ENCODE measurements at regions not wholly inside any gene's neighbourhood (a gene's known extent, or its start where the extent isn't known, plus 50 kb on each side); places are given as distances from the start of the nearest gene placed in this dataset.
A peak's percentile ranks its signal among the peaks of the same experiment; 100 is the strongest.

DNA sequence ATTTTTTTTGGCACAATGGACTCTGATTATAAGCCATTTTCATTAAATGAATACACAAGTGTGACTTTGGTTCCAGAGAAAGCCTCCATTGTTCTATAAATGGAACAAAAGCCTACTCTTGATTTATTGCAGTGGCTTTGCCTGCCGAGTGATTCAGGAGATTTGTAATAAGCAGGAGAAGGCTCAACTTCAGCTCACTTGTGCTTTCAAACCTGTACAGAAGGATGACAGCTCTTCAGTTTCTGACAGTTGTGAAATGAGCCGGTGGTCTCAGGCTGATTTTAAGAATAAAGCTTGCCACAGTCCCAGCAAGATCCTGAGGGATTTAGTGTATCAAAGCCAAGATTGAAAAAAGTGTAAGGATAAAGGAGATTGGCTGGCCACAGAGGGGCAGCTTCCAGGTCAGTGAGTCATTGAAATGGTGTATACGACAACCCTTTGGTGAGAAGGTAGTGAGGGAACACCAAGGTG, 438.8 kb upstream of the TGFBR2 start:
- no peak for DNase-seq (ENCODE audit: low read depth in 2 of 2)

GRCh38 chr3:30169487-30169886, 436.9 kb upstream of the TGFBR2 start:
- no peak for DNase-seq (ENCODE audit: low read depth in 2 of 2)

DNA sequence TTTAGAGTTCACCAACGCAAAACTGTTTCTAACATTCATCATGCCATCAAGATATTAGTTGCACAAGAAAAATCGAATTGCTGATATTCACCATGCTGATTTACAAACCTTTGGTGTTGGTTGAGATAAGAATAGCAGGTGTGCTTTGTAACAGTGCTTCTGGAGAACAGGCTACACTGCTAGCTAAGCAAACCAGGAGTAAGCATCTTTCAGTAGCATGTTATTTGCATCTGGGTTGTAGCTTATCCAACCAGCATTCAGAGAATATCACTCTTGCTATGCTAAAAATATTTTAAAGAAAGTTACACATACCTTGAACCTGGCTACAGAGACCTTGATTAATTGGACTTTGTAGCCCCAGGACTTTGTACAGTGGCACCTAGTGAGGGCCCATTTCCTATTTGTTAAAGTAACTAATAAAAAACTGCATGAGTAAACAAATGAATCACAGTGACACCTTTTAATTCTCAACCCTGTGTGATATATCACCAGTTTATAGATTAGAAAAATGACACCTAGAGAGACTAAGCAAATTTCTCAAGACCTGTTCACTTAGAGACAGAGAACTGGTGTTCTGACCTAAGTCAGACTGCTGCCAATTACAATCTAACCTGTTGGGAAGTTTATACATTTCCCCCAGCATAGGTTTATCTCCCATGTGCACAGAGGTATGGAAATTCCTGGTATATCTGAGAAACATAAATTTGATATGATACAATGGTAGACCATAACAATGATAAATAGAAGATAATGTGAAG, 435.5 kb upstream of the TGFBR2 start:
- no peak for DNase-seq (ENCODE audit: low read depth in 2 of 2)

DNA sequence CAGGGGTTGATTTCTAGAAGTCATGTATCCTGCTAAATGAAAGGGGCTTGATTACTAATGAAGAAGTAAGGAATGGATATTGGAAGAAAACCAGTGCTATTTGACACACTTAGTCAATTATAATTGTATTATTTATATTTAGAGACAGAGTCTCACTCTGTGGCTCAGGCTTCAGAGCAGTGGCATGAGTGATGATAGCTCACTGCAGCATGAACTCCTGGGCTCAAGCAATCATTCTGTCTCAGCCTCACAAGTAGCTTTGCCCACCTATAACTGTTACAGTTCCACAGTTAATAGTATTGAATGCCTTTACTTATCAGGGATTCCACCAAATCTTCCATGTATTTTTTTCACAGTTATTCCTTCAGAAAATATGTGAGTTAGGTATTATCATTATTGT, 432.0 kb upstream of the TGFBR2 start:
- DNase-seq (ENCODE audit: low read depth in 2 of 2), result no peak

DNA sequence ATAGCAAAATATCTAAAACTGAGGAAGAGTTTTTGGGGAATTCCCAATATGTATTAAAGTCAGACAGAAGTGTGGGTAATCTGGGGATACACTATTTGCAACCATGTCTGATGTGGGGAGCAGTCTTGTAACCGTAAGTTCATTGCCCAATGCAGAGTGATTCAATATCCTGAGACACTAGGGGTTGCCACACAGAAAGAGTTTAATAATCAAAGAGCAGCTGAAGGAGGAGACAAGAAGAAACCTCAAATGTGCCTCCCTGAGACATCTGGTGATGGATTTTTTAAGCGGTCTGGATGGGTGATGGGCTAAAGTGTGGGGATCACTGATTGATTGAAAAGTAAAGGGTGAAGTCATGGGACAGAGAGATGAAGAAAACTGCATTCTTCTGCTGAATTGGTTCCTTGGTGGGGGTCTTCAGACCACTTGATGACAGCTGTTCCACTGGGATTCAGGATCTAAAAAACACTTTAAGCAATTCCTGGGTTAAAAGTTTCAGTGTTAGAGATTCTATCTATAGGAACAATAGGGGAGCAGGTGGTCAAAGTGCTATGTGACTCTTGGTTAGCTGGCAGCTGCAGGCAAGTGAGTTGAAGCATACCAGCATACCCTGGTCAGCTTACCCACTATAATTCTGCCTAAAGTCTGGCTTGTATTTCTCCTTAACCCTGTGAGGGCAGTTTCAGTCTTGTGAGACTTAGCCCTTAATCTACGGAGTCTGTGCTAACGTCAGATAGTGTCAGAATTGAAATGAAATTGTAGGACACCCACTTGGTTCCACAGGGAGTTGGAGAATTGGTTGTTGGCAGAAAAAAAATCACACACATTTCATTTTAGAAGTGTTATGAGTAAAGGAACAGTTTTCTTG, 425.9 kb upstream of the TGFBR2 start:
- DNase-seq (ENCODE audit: low read depth in 2 of 2), result no peak

DNA sequence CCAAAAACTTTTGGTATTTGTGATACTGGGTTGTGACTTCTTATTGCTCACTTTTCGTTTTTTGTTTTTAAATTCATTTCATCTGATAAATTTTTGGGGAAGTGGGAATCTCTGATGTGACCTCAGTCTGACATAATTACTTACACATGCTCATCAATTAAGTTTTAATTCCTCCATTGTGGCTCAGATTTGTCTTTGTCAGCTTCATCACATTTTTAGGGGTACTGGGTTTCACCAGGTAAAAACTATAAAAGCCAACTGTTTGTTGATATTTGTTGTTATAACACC, 425.3 kb upstream of the TGFBR2 start:
- DNase-seq (ENCODE audit: low read depth in 2 of 2), result no peak

- DNase-seq (ENCODE audit: low read depth in 2 of 2), result no peak
These were observed 424.8 kb upstream of the TGFBR2 start for GRCh38 chr3:30181581-30181980.

DNA sequence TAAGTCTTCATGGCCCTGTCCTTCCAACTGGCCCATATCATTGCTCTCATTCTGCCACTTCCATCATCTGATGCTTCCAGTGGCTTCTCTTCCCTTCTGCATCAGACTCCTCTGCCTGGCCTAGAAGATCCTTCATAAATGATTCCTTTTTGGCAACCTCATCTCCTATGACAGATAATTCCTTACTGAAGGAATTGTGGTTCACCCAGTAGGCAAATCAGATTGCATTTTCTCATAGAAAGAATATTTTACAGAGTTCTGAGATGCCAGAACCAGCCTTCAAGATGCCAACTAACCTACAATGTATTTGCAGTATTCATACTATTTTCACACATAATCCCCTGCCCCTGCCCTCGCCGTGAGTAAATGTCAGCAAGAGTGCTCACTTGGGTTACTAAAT, 423.0 kb upstream of the TGFBR2 start:
- no peak for DNase-seq (ENCODE audit: low read depth in 2 of 2)

DNA sequence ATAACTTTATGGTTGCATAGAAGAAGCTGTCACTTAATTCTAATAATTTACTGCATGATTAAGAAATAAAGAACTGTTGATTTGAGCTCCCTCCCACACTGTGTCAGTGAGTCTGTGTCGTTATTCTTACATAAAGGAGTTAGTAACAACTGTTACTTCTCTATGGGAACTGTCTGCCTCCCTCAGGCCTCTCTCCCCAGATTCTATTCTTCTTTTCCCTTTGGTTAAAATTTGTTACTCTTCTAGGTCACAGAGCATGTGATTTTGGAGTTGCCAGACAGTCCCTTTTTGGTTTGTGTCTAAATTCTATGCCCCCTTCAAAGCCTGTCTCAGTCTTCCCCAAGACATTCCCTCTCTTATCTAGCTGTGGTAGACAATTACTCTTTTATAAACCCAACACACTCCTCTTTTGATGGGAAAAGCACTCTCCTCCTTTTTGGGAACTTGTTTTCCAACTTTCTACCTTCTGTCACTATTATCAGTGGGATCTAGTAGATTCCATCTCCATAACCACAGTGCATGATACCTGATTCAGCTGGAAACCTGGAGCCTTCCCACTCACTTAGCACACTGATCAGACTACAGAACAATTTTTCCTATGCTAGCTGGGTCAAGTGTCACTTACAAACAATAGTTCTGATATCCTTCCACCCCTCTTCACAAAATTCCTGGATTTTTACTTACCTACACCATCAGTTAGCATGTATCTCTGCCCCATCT, 422.1 kb upstream of the TGFBR2 start:
- DNase-seq (ENCODE audit: low read depth in 2 of 2), result no peak

- no peak for DNase-seq (ENCODE audit: low read depth in 2 of 2)
These were observed 420.5 kb upstream of the TGFBR2 start for GRCh38 chr3:30185872-30186271.

GRCh38 chr3:30186741-30187219, 419.6 kb upstream of the TGFBR2 start:
- DNase-seq (ENCODE audit: low read depth in 2 of 2), result no peak

DNA sequence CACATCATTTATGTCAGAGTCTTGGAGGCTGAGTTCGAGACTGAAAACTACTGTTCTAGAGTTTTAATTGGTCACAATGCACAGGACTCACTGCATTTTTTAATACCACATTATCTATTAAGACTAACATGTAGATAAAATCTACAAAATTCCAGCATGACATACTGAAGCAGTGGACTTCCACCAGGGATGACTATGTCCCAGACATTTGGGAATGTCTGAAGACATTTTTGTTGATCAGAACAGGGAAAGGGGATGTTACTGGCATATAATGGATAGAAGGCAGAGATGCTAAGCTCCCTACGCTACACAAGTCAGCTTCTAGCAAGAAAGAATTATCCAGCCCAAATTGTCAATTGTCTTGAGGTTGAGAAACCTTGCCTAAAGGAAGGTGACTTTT, 419.0 kb upstream of the TGFBR2 start:
- DNase-seq (ENCODE audit: low read depth in 2 of 2), result no peak

GRCh38 chr3:30188713-30189112, 417.7 kb upstream of the TGFBR2 start:
- no peak for DNase-seq (ENCODE audit: low read depth in 2 of 2)

- DNase-seq (ENCODE audit: low read depth in 2 of 2), result no peak
These were observed 416.5 kb upstream of the TGFBR2 start for GRCh38 chr3:30189900-30190299.

GRCh38 chr3:30193625-30194044, 412.8 kb upstream of the TGFBR2 start:
- no peak for DNase-seq (ENCODE audit: low read depth in 2 of 2)

GRCh38 chr3:30195352-30195751, 411.0 kb upstream of the TGFBR2 start:
- no peak for DNase-seq (ENCODE audit: low read depth in 2 of 2)

- no peak for DNase-seq (ENCODE audit: low read depth in 2 of 2)
These were observed 408.2 kb upstream of the TGFBR2 start for GRCh38 chr3:30198162-30198561.

- peak; percentile 13 to 26 for DNase-seq (ENCODE audit: low read depth in 2 of 2)
These were observed 407.2 kb upstream of the TGFBR2 start for GRCh38 chr3:30199096-30199759.

DNA sequence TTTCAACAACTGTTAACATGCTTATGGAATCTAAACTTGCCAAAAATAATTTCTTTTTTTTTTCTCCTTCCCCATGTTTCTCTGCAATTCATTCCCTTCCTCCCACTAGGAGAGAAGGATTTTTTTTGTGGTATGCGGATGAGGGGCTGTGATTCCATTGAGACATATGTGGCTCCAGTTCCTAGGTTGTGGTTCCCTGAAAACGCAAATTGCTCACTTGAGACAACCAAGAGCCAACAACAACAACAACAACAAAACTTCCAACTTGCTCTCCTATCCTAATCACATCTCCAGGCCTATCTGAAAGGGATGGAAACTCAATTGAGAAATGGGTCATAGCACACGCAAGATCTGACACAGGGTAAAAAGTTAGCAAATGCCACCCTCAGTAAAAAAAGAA, 406.5 kb upstream of the TGFBR2 start:
- DNase-seq (ENCODE audit: low read depth in 2 of 2), result no peak

GRCh38 chr3:30201715-30202114, 404.7 kb upstream of the TGFBR2 start:
- no peak for DNase-seq (ENCODE audit: low read depth in 2 of 2)

- DNase-seq (ENCODE audit: low read depth in 2 of 2), result no peak
These were observed 403.1 kb upstream of the TGFBR2 start for GRCh38 chr3:30203301-30203700.

DNA sequence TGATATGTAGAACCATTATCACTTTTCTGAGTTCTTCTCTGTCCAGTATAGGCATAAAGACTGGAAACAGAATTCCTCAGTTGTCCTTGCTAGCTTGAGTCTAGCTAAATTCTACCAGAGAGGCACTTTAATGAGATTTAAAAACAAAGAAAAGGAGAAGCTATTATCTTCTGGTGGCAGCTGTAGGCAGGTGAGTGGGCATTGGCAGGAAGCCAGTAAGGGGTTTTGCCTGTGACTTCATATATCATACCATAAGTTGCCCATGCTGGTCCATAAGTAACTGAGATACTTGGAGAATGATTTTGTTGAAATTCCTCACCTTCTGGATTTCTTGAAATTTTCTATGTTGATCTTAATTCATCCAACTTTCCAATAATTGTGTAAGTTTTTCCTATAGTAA, 402.3 kb upstream of the TGFBR2 start:
- DNase-seq (ENCODE audit: low read depth in 2 of 2), result no peak
